ENCODE measurements at regions not wholly inside any gene's neighbourhood (a gene's known extent, or its start where the extent isn't known, plus 50 kb on each side); places are given as distances from the start of the nearest gene placed in this dataset.

DNA sequence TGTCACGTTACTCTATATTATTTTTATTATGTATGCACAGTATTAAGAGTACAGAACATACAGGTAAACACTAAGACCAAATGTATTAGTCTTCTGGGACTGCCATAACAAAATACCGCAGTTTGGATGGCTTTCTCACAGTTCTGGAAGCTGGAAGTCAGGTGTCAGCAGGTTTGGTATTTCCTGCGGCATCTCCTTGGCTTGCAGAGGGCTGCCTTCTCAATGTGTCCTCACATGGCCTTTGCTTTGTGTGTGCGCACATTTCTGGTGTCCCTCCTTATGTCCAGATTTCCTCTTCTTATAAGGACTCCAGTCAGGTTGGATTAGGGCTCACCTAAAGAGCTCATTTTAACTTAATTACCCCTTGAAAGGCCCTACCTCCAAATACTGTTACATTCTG lies 53.8 kb upstream of the CPOX start:
- TF ChIP-seq CTCF (IDR thresholded peaks at IDR 0.05) (no peak), EZH2phosphoT487 (IDR thresholded peaks at IDR 0.05) (no peak)
